HK-2 (cell line): ENCODE measurements at regions not wholly inside any gene's neighbourhood (a gene's known extent, or its start where the extent isn't known, plus 50 kb on each side); places are given as distances from the start of the nearest gene placed in this dataset.

Experiments
- DNase-seq: peaks from one replicate; pipeline ENCODE4 v3.0.0-alpha.2; 2018; ENCODE audit not compliant: unreplicated experiment

DNA sequence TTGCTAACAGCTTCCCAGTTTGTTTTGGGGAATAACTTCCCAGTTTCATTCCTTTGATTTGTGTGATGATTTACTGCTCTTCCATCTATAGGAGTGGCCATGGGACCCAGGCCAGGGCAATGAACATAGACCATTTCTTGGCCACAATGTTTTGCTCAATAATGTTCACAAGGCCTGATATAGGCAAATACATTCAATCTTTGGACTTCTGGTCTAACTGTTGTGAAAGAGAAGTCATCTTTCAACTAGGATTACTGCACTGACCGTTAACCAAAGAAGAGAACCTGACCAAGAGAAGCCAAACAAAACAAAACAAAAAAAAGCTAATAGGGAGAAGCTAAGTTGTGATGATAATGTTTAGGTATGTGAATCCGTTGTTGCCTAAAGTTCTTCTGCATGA lies 221.8 kb upstream of the SUCLG2 start:
- DNase-seq = no peak

DNA sequence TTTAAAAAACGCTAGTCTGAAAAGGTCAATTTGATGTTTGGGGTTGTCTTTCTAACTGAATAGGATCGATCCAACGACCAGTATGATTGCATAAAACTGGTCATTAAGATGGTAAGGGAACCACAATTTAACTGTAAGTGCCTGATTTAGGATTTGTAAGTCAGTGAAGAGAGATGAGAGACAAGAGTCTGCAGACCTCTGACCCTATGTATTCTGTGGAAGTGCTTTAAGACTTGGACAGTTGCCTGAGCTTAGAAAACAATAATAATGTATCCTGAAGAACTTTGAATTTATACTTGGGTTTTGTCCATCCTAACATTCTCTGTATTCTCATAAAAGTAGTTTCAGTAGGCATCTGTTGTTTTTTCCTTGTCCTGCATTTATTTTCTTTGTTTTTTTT lies 221.4 kb upstream of the SUCLG2 start:
- DNase-seq = no peak

DNA sequence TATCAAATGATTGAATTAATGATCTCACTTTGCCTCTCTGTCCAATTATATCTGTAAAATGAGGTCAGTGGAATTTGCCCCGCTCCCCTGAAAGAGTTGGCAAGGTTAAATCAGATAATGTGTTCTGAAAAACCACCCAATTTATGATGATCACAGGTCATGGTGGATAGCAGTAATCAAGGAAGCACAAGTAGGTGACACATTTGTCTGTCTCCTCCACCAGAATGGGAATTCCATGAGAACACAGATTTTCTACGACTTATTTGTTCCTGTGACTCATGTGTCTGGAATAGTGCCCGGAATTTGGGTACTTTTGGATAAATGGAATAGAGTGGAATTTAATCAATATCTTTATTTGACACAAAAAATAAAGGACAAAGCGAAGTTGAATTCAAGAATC lies 220.9 kb upstream of the SUCLG2 start:
- DNase-seq = no peak

DNA sequence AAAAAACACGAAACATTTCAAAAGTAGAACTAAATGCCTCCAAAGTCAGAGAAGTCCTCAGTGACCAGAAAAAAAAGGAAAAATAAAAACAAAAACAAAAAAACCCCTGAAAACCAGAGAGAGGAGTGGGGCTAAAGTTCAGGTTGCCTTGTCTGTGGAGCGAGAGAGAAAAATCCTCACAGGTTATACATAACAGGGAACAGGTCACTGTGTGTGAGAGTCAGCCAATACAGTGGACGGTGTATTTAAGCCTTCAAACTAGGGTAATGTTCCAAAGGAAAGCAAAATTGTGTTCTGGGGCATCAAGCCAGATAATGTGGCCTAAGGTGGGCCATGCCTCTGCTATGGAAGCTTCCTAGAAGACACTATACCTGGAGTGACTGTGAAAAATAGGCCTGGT lies 216.1 kb upstream of the SUCLG2 start:
- no peak for DNase-seq

DNA sequence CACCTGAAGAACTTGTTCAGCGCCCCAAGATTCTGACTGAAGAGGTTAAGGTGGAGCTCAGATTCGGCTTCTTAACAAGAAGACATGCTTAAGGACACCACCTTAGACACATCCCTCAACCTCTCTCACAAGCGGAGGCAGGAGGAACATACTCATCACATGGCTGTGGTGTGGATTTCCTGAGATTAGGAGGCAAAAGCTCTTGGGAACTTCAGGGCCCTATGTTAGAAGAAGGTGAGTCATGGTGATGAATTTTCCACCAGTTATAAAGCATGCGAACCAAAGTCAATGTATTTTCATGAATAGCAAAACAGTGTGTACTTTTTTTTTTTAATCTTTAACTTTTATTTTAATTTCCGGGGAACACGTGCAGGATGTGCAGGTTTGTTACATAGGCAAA lies 212.2 kb upstream of the SUCLG2 start:
- no peak for DNase-seq

DNA sequence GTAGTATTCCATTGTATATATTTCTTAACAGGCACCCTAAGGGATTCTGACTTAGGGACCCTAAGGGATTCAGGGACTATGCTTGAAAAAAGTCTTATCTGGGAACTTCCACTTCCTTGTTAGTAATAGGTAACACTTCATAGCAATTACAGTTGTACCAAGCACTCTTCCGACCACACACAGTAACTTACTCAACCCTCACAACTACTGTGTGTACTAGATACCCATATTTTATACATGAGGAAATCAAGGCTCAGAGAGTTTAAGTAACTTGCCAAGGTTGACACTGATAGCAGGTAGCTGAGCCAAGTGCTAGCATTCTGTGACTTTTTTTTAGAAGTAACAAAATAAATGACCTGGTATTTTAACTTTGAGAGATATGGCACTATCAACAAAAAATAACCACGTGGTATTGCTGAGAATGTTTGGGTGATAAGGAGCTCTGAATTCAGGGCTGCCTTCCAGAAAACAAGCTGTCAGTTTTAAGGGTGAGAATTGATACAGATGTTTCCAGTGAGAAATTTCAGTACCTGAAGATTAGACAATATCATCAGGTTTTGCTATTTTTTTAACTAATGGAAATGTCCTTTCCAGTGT lies 210.3 kb upstream of the SUCLG2 start:
- no peak for DNase-seq

DNA sequence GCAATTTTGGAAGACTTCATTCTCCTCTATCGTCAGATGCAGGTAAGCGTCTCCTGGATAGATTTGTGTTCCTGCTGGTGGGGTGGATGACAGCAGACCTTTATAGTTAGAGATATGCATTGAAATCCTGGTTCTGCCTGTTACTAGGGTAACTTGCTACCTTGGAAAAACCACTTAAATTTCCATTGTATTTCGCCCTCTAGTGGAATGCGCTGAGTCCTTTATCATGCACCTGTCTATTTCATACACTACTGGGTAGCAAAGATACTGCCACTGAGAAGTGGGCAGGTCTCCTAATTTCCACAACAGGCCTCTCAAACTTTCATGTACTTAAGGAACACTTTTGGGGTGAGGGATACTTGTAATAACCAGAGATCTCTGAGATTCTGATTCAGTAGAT lies 209.5 kb upstream of the SUCLG2 start:
- no peak for DNase-seq

DNA sequence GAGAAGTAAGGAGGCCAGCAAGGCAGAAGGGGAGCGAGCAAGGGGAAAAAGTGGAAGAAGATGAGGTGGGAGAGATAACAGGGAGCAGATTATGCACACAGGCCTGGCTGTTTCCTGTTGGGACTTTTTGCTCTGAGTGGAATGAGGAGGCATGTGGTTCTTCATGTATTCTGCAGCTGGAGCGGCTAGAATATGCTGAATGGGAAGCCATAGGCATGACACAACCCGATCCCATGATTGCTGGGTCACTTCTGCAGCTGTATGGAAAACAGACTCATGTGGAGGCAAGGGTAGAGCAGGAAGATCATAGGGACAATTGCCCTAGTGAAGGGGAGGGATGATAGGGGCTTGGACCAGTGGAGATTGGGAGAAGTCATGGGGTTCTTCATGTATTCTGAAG lies 206.0 kb upstream of the SUCLG2 start:
- DNase-seq = no peak

DNA sequence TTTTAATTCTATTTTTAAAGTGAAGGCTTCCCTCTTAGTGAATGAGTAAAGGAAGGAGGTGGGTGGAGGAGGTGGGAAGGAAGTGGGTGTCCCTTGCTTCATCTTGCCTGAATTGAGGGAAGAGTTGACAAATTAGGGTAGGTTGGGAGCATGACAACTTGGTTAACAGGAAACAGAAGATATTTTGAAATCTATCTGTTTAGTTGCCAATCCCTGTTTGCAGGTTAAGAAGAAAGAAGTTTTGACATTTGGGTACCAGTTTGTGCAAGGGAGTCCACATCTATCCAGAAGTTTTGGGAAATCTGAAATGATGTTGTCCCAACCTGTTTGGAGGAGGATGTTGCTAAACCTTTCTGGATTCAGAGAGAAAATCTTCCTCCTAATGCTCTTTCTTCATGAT lies 204.1 kb upstream of the SUCLG2 start:
- DNase-seq = no peak

DNA sequence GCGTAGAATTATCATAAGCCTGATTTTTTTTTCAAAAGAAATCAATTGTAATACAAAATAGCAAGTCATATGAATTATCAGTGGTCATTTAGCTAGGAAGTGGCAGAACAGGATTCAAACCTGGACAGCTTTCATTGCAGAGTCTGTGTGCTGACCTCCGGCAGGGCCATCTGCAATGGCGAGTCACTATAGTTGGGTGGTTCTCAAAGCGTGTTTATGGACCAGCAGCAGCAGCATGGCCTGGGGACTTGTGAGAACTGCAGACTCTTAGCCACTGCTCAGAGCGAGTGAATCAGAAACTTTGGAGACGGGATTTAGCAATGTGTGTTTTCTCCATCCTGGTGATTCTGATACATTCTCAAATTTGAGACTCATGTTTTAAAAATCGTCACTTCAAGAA lies 202.3 kb upstream of the SUCLG2 start:
- no peak for DNase-seq

DNA sequence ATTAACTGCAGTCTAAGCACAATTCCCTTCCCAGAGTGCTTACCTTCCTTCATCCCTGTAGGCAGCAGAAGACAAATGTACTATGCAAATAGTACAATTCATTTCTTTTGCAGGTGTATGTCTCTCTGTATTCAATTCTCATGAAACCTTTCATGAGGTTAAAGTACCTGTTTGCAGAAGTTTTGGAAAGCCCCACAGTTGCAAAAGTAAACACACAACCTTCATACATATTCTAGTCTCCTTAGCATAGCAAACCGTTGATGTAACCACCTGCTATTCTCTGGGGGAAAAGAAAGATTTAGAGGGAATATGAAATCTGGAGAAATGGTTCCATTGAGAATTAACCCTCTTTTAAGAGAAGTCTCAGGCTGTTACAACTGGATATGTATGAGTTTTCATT lies 200.3 kb upstream of the SUCLG2 start:
- DNase-seq = no peak

DNA sequence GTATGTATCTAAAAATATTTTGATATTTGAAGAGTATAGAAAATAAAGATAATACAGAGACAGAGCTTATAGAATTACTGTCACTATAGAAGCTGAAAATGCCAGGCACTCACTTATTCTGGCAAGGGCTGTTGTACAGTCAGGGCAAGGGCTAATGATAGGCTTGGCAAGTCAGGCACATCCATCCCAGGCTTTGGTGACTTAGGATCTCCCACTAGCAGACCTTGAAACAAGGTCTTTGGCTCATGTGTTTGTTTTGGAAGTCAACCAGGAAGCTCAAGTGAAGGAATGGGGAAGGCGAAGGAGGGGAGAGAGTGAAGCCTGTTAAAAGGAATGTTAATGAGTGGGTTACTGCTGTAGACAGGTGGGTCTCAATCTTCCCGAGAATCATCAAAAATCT lies 199.1 kb upstream of the SUCLG2 start:
- DNase-seq = no peak

DNA sequence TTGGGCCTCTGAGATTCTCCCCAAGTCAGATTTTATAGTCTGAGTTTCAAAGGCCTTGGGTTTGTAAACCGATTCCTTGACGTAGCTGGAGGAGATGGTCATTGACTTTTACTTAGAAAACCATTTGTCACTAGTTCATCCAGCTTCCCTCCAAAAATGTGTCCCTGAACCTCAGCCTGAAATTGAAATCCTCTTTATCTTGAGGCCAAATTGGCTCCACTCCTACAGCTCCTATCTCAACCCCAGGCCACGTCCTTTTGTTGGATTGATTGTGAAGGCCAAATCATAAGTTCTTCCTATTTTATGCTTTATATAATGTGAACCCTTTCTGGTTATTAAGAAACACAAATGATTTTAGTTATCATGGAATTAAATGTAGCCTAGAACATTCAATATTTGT lies 193.9 kb upstream of the SUCLG2 start:
- no peak for DNase-seq

DNA sequence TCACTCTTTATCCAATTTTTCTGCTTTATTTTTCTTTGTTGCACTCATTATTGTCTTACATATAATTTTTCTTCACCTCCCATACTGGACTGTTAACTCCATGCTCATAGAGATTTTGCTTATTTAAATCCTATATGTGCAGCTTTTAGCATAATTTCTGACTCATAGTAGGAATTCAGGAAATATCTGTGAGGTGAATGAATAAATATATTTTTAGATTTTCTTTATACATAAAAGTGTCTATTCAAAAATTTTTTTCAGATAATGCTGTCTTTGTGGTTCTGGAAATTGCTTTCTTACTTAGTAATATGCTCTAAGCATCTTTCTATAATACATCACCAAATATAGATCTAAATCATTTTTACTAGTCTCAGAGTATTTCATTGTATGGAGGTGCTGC lies 191.8 kb upstream of the SUCLG2 start:
- DNase-seq = no peak

DNA sequence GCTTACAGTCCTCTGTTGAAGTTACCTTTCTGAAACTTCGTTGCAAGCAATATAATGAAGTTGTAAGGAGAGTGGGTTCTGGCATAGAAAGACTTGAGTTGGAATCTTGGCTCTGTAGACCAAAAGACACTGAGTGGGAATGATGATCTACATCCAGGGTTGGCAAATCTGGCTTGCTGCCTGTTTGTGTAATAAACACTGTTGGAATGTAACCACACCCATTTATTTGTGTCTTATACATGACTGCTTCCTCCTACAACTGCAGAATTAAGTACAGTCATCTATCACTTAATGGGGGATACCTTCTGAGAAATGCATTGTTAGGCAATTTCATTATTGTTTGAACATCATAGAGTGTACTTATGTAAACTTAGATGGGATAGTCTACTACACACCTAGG lies 178.4 kb upstream of the SUCLG2 start:
- no peak for DNase-seq

DNA sequence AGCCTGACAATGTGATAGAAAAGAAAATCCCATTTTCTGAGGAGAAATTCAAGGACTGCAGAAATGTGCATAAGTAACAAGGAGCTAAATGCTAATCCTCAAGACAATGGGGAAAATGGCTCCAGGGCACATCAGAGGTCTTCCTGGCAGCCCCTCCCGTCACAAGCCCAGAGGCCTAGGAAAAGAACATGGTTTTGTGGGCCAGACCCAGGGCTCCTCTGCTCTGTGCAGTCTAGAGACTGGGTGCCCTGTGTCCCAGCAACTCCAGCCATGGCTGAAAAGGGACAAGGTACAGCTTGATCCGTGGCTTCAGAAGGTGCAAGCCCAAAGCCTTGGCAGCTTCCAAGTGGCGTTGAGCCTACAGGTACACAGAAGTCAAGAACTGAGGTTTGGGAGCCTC lies 176.8 kb upstream of the SUCLG2 start:
- no peak for DNase-seq

DNA sequence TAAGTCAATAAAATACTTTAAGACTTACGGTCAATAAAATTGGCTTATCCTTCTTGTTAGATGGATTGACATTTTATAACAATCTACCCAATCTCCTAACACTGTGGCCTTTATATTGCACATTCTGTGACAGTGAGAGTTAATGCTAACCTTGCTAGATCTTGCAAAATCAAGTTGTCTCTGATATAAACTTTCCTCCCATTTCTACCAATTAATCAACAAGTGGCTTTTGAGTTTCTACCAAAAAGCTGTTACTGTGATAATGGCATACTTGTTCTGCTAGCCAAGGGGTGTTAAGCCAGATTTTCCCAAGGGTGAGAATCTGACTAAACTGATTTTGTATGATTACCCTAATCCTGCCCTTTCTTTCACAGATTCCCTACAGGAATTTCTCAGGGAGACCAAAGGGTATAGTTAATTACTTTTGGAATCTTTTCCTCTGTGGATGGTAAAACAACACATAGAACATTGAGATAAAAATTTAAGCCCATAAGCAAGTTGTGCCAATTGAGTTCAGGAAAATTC lies 174.1 kb upstream of the SUCLG2 start:
- no peak for DNase-seq

DNA sequence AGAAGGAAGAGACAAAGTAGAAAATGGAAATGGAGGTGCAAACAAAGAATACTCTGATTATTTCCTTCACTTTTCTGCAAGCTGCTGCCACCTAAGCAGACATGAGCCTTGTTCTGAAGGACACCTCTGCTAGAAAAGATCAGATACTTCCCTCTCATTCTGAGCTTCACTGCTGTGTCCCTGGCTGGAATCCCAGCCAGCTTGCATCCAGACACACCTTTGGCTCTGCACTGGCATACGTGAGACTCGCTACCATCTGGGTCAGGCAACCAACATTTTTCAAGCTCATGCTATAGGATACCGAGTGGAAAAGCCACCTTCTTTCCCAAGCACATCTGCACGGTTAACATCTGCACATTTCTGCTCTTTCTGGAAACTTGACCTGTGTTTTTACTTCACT lies 166.7 kb upstream of the SUCLG2 start:
- DNase-seq = no peak

DNA sequence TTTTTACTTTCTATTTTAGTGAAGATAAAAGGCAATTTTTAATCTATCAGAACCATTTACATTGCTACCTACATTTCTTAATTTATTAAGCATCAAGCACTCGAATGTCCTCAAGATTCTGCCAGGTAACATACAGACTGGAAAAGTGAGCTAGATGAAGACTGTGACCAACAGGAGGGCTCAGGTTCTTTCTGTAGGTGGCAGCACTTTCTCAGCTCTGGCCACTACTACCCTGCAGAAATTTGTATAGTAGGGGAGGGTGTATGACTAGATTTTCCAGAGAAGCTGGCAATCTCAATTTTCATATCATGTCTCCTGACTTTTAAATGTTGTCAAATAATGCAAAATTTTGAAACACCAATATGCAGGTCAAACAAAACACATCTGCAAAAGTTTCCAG lies 165.0 kb upstream of the SUCLG2 start:
- no peak for DNase-seq

DNA sequence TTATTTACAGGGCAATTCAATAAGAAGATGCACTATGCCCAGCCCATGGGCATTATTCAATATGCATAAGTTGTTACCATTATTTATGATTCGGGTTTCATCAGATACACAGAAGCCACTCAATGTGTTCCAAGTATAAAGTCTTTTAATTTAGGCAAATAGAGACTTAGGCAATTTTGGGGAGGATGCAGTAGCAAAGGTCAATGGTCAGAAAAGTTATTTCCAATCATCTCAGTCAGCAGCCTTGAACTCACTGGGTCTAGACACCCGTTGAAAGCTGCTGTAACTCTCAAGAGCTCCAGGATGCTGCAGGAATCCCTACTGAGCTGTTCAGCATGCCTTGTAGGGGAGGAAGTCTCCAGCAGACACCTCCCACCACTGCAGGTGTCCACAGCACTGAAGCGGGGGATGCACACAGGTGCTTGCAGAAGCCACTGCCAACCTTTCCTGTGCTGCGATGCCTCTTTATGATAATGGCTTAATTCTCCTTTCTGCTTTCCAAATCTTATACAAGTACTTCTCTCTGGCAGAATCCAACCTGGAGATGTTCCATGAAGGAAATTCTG lies 155.0 kb upstream of the SUCLG2 start:
- no peak for DNase-seq

DNA sequence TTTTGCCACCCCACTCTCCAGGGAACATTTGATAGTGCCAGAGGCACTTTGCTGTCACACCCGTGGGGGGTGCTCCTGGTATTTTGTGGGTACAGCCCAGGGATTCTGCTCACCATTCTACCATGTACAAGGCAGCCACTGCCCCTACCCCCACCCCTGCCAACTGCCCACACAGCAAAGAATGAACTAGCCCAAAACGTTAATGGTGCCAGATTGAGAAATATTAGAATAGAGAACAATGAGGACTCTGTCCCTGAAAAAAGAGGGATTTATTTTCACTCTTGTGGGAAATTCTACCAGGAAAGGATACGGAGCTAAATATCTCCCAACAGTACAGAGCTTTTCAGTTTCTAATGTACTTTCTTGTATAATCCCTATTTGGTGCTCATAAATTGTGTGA lies 154.5 kb upstream of the SUCLG2 start:
- no peak for DNase-seq

DNA sequence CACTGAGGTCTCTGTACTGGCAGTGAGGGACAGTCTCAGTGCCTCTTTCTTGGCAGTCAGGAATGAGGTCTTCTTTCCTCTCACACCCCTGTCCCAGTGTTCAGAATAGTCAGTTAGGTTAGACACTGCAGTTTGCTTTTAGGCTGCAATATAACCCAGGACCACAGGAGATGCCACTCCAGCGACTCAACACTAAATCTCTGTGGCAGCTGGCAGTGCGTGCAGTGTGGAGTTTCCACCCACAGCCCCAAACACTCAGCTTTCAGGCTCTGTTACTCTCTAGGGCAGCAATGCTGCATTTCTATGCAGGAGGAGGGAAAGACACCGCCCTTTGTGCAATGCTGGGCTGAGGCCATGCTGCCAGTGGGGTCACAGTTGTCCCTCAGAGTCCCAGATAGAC lies 150.2 kb upstream of the SUCLG2 start:
- no peak for DNase-seq

DNA sequence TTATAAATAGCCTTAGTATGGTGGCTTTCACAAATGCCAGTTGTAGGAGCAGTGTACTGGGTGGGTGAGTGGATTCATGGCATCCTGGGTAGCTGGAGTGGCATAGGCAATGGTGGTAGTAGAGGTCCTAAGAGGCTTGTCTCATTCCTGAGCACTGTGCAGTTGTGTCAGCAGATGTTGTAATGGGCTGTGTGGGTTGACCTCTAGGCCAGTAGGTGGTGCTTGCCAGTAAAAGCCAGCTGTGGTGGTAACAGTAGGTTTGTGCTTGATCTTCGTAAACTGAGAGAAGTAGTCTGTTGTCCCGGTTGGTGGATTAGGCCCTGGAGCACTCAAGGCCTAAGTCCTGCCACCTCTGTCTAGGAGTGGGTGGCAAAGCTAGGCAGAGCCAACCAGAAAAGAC lies 149.7 kb upstream of the SUCLG2 start:
- no peak for DNase-seq

DNA sequence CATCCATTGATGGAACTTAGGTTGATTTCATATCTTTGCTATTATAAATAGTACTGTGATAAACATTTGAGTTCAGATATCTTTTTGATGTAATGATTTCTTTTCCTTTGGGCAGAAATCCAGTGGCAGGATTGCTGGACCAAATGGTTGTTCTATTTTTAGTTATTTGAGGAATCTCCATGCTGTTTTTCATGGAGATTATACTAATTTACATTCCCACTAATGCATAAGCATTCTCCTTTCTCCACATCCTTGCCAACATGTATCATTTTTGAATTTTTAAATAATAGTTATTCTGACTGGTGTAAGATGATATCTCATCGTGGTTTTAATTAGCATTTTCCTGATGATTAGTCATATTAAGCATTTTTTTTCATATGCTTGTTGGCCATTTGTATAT lies 144.0 kb upstream of the SUCLG2 start:
- DNase-seq = no peak
